HUES64 (cell line): ENCODE measurements at regions not wholly inside any gene's neighbourhood (a gene's known extent, or its start where the extent isn't known, plus 50 kb on each side); places are given as distances from the start of the nearest gene placed in this dataset.

Experiments used
- H3K27ac ChIP-seq: 2 replicates; pipeline ENCODE4 v1.7.0; 2013; ENCODE audit warnings: low read depth, low read length, inconsistent platforms
- H3K27me3 ChIP-seq: 2 replicates; pipeline ENCODE4 v1.6.1; 2013; ENCODE audit warnings: mild to moderate bottlenecking, low read length; ENCODE audit not compliant: insufficient read depth
- H3K36me3 ChIP-seq: 2 replicates; pipeline ENCODE4 v1.6.1; 2013; ENCODE audit warnings: mild to moderate bottlenecking, low read length; ENCODE audit not compliant: insufficient read depth
- H3K4me1 ChIP-seq: 2 replicates; pipeline ENCODE4 v1.6.1; 2013; ENCODE audit warnings: mild to moderate bottlenecking, low read length, moderate library complexity; ENCODE audit not compliant: insufficient read depth
- H3K4me3 ChIP-seq: 2 replicates; pipeline ENCODE4 v1.5.1; 2013; ENCODE audit warnings: mild to moderate bottlenecking, low read length, moderate library complexity
- H3K9ac ChIP-seq: 2 replicates; pipeline ENCODE4 v1.6.1; 2013; ENCODE audit warnings: mild to moderate bottlenecking, low read depth, low read length
- H3K9me3 ChIP-seq: 2 replicates; pipeline ENCODE4 v1.6.1; 2013; ENCODE audit warnings: low read depth, low read length; ENCODE audit not compliant: insufficient read depth
- WGBS: fragments of 150-250, 120-280 bp; methylation state at CpG from one replicate; pipeline ENCODE4 v1.1.7; 2013; ENCODE audit warnings: missing lambda C conversion rate; 5-methylcytosine and 5-hydroxymethylcytosine counted together

DNA sequence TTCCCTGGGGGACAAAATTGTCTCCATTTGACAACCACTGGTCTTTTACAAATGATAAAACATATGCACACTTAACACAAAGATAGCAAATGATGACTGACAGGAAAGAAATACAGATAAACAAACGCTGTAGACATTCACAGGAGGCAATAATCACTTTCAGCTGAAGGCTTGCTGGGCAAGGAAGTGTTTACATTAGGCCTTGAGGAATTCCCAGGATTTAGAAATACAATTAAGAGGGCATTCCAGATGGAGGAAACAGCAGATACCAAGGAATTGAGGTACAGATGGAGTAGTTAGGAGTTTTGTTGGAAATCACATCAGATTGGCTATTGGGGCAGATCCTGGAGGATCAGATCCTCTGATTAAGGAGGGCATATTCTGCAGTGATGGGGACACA is 93.9 kb downstream of the DYRK2 start:
- no peaks in the 10 kb centered on the region for H3K36me3 ChIP-seq
- peaks cover 22% of the 10 kb centered on the region for H3K4me1 ChIP-seq
- no peaks in the 10 kb centered on the region for H3K27me3 ChIP-seq
- H3K4me3 ChIP-seq, result no peak overlapping the region
- no peak overlapping the region for H3K27ac ChIP-seq
- WGBS, result 47% methylated on average over 1 of the region's 1 CpG
- no peak overlapping the region for H3K9ac ChIP-seq
- peaks cover 3% of the 10 kb centered on the region; the same call in 1 of the 2 replicates for H3K9me3 ChIP-seq

DNA sequence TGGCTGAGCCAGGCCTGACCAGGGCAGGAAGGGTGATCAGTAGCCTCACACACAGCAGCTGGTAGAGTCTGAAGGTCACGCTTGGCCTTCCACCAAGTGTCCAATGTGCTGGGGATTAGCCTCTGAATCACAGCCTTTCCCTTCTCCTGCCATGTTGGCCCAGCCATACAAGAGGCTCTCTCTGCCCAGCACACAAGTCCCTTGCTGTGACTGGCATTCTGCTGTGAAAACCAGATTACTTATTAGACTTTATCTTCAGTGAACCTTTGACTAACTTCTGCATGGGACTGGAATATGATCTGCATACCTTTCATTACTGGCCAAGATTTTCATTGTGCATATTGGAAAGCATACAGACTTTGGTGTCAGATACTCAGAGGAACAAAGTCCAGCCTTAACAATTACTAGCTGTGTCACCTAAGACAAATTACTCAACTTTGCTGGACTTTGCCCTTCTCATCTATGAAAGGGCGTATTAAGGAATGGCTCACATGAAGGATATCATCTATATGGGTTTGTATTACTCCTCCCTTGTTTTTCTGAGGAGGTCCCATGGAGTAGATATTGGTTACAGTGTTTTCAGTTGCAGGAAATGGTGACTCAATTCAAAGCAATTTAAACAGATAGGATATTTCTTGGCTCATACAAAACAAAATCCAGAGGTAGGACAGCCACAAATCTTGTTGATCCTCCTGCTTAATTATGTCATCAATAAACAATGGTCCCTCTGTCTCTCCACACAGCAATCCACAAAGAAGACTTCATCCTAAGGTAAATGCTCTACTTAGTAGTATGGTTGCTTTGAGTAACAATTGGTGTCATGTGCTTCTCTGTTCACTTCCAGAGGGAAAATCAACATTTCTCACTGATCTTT is 99.6 kb downstream of the DYRK2 start:
- Histone ChIP-seq H3K9ac (no peak overlapping the region), H3K4me1 (no peaks in the 10 kb centered on the region), H3K27me3 (no peaks in the 10 kb centered on the region), H3K4me3 (no peak overlapping the region), H3K9me3 (peaks cover 3% of the 10 kb centered on the region; the same call in 1 of the 2 replicates), H3K27ac (no peak overlapping the region), H3K36me3 (no peaks in the 10 kb centered on the region)
- 95% methylated on average over 2 of the region's 2 CpGs for WGBS

DNA sequence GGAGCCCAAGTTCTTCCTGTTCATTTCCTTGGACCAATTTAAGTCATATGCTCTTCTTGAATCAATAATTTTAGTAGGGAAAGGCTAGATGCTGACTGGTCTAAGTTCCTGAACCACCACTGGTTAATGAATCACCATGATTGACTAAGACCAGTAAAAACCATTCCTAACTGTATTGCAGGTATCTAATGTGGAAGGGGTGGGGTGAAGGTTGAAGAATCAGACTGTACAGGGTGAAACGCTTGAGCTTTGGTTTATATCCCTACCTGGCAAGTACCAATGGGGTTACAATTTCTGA is 100.1 kb downstream of the DYRK2 start:
- Histone ChIP-seq H3K36me3 (no peaks in the 10 kb centered on the region), H3K27ac (no peak overlapping the region), H3K4me3 (no peak overlapping the region), H3K9me3 (peaks cover 3% of the 10 kb centered on the region; the same call in 1 of the 2 replicates), H3K9ac (no peak overlapping the region), H3K27me3 (no peaks in the 10 kb centered on the region), H3K4me1 (no peaks in the 10 kb centered on the region)
- 100% methylated on average over 1 of the region's 1 CpG for WGBS

DNA sequence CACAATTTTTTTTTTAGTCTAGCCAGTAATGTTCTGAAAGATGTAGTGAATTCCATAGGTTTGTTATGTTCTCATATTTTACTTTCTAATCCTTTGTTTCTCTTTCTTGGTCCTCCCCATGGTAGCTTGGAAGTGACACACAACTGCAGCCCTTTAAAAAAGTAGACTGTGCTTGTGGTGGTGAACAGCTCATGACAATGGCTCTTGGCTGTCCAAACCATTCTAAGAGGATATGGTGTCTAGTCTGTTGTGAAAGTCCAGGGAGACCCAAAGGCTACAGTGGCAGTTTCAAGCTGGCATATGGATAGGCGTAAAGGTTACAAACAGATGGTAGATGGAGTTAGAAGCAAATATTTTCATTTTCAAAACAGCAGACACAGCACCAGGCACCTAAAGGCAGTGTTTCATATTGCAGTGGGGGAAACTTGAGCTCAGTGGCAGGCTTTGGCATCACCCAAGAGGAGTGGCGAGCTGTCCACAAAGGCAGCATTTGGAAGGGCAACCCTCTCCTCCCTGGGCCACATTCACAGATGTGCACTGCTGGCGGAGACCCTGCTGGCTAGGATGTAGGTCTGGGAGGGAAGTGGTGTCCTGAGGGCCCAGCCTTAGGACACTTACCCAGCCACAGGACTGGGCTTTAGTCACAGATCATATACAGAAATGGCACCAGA is 102.1 kb downstream of the DYRK2 start:
- Histone ChIP-seq H3K9me3 (peaks cover 3% of the 10 kb centered on the region; the same call in 1 of the 2 replicates), H3K9ac (no peak overlapping the region), H3K27ac (no peak overlapping the region), H3K27me3 (no peaks in the 10 kb centered on the region), H3K4me3 (no peak overlapping the region), H3K4me1 (peaks cover under 1% of the 10 kb centered on the region; the same call in 1 of the 2 replicates), H3K36me3 (no peaks in the 10 kb centered on the region)
- WGBS, result 93% methylated on average over 3 of the region's 3 CpGs

DNA sequence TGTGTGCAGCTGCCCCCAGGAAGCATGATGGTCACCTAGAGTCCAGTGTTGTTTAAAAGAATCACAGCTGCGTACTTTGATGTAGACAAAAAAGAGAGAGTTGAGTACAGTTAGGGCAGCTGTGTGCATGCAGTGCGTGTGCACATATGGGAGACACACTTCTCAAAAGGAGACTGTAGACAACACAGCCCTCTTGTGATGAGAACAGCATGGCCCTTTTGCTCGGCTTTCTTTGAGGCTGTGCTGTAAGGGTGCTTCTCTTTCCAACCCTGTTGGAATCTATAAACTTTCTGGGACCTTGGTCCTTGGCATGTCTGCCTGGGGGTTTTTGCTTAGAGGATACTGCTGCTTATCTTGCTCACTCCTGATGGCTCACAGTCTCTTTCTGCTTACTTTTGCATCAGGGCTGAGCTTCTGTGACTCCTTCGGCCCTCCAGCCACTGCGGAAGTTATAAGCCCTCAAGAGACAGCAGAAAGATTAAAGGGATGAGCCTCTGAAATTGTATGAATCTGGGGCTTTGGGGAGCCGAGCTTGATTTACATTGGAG is 102.9 kb downstream of the DYRK2 start:
- Histone ChIP-seq H3K27me3 (no peaks in the 10 kb centered on the region), H3K9ac (no peak overlapping the region), H3K4me3 (no peak overlapping the region), H3K36me3 (no peaks in the 10 kb centered on the region), H3K9me3 (no peaks in the 10 kb centered on the region), H3K4me1 (peaks cover 8% of the 10 kb centered on the region; the same call in 1 of the 2 replicates), H3K27ac (no peak overlapping the region)
- 91% methylated on average over 6 of the region's 6 CpGs for WGBS

DNA sequence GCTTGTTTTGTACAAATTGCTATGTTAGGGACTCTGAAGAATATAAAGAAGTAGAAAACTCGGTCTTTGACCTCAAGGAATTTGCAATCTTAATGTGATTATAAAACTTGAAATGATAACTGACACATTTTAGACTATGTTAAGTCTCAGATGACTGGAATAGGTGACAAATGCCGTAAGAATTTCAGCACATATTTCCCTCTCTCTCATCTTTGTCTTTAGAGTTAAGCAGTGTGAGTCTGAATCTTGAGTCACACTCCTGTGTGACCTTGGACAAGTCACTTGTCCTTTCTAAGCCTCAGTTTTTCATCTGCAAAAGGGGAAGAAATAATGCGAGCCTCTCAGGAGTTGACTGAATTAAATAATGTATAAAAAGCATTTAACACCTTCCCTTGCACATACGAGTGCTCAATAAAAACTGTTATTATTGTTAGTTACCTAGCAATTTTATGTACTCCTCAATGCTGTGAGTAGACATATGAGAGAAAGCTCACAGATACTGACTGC is 103.7 kb downstream of the DYRK2 start:
- H3K9ac ChIP-seq, result no peak overlapping the region
- H3K4me1 ChIP-seq, result peaks cover 11% of the 10 kb centered on the region; the same call in 1 of the 2 replicates
- no peaks in the 10 kb centered on the region for H3K27me3 ChIP-seq
- no peak overlapping the region for H3K27ac ChIP-seq
- no peaks in the 10 kb centered on the region for H3K9me3 ChIP-seq
- WGBS, result 96% methylated on average over 3 of the region's 4 CpGs
- H3K36me3 ChIP-seq, result no peaks in the 10 kb centered on the region
- H3K4me3 ChIP-seq, result no peak overlapping the region

DNA sequence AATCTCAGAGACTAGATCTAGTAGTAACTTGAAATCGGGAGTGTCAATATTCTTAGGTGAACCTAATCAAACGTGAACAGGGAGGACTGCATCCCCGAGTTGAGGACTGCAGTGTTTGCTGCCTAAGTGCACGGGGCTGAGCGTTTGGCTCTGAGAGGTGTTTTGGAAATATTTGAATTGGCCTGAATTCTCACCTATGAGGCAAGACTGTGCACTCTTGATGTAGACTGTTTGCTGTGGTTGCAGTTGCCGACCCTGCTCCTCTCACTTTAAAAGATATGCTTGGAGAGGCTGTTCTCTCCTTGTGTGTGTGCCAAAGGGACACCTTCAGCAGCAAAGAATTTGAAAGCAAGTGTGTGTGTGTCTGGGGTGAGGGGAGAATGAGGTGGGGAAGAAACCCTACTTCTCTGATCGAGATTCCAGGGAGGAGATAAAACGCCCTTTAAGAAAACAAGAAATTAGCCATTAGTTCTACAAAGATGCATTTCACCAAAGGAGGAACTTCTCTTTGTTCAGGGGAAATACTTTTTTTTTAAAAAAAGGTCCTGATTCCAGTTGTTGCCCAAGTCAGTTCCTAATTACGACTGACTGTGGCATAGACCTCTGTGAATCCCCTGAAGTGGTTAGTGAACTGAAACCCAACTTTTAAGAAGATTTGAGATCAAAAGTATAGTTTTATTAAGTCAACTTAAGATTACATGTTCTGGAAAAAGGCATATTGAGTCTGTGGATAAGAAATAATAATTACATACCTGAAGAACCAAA is 106.6 kb downstream of the DYRK2 start:
- no peaks in the 10 kb centered on the region for H3K9me3 ChIP-seq
- no peaks in the 10 kb centered on the region for H3K36me3 ChIP-seq
- H3K27ac ChIP-seq, result no peak overlapping the region
- no peak overlapping the region for H3K9ac ChIP-seq
- H3K27me3 ChIP-seq, result no peaks in the 10 kb centered on the region
- WGBS, result 93% methylated on average over 9 of the region's 9 CpGs
- peaks cover 11% of the 10 kb centered on the region; the same call in 1 of the 2 replicates for H3K4me1 ChIP-seq
- H3K4me3 ChIP-seq, result no peak overlapping the region

DNA sequence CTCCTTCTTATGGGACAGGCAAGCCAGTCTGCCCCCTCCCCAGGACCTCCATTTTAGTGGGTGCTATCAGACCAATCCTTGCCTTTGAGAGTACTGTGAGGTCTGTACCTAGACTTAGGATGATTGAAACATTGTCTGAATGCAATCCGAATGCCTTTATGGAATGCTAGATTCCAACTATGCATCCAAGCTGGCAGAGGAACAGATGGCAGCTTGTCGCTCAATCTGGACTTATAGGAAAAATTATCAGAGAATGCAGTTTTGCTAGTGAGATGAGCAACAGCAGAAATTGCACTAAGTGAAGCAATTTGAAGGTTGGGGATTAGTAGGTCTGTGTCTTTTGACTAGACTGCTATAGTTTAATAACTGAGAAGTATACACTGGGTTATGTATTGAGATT is 109.1 kb downstream of the DYRK2 start:
- Histone ChIP-seq H3K27ac (no peak overlapping the region), H3K27me3 (no peaks in the 10 kb centered on the region), H3K9me3 (peaks cover 3% of the 10 kb centered on the region), H3K9ac (no peak overlapping the region), H3K4me1 (peaks cover 11% of the 10 kb centered on the region; the same call in 1 of the 2 replicates), H3K36me3 (no peaks in the 10 kb centered on the region), H3K4me3 (no peak overlapping the region)
- 92% methylated on average over 2 of the region's 2 CpGs for WGBS

DNA sequence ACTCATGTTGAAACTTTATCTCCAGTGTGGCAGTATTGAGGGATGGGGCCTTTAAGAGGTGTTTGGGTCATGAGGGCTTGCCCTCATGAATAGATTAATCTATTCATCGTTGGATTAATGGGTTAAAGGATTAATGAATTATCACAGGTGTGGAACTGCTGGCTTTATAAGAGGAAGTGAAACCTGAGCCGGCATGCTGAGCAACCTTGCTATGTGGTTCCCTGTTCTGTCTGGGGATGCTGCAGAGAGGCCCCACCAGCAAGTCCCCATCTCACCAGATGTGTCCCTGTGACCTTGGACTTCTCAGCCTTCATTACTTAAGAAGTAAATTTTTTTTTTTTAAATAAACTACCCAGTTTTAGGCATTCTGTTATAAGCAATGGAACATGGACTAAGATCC is 109.6 kb downstream of the DYRK2 start:
- Histone ChIP-seq H3K27ac (no peak overlapping the region), H3K4me3 (no peak overlapping the region), H3K9me3 (peaks cover 3% of the 10 kb centered on the region), H3K27me3 (no peaks in the 10 kb centered on the region), H3K9ac (no peak overlapping the region), H3K36me3 (no peaks in the 10 kb centered on the region), H3K4me1 (peaks cover 11% of the 10 kb centered on the region; the same call in 1 of the 2 replicates)
- whole genome bisulfite sequencing, result 89% methylated on average over 2 of the region's 2 CpGs

DNA sequence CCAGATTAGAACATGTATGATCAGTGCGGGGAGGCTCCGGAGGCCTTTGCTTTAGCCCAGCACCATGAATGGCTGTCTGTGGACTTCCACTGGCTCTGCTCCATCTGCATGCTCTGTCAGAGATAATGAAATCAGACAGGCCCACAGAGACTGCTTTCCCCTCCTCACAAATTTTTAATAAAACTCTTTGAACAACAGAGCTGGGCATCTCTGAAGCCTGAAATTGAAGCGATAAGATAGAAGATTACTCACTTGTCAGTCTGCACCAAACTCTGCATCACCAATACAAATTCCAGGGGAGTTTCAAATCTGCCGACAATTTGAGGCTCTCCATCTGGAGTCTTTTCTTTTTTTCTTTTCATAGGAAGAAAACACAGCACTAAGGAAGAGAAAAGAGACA is 110.0 kb downstream of the DYRK2 start:
- Histone ChIP-seq H3K4me1 (peaks cover 11% of the 10 kb centered on the region; the same call in 1 of the 2 replicates), H3K9me3 (peaks cover 3% of the 10 kb centered on the region), H3K9ac (no peak overlapping the region), H3K36me3 (no peaks in the 10 kb centered on the region), H3K27ac (no peak overlapping the region), H3K4me3 (no peak overlapping the region), H3K27me3 (no peaks in the 10 kb centered on the region)
- WGBS, result 92% methylated on average over 4 of the region's 4 CpGs
